Duodenal mucosa (tissue), 2 donors: ENCODE measurements at regions not wholly inside any gene's neighbourhood (a gene's known extent, or its start where the extent isn't known, plus 50 kb on each side); places are given as distances from the start of the nearest gene placed in this dataset.
"Not testable (repeated sequence)": the region's sequence is repeated elsewhere in the genome, so short reads cannot be mapped to it uniquely, and the experiment has no call there.

ENCODE experiments used
- H3K27ac ChIP-seq: one replicate; pipeline ENCODE4 v1.7.0; 2013; ENCODE audit warnings: low read depth, low read length
- H3K27me3 ChIP-seq, 2 donors: one replicate each; pipeline ENCODE4 v1.7.0; 2013; ENCODE audit warnings: low read length in 2 of 2, control low read depth in 1 of 2; ENCODE audit not compliant: insufficient read depth in 2 of 2, control insufficient read depth in 1 of 2
- H3K36me3 ChIP-seq, 2 donors: one replicate each; pipeline ENCODE4 v1.7.0; 2013; ENCODE audit warnings: low read length in 2 of 2, control low read depth in 1 of 2; ENCODE audit not compliant: insufficient read depth in 2 of 2, control insufficient read depth in 1 of 2
- H3K4me1 ChIP-seq, 2 donors: one replicate each; pipeline ENCODE4 v1.7.0; 2013; ENCODE audit warnings: low read length in 2 of 2, control low read depth in 1 of 2; ENCODE audit not compliant: insufficient read depth in 2 of 2, control insufficient read depth in 1 of 2
- H3K4me3 ChIP-seq, 2 donors: one replicate each; pipeline ENCODE4 v1.7.0; 2013; ENCODE audit warnings: low read length in 2 of 2, low read depth in 1 of 2
- H3K9ac ChIP-seq, 2 donors: one replicate each; pipeline ENCODE4 v1.7.0; 2013; ENCODE audit warnings: low read length in 2 of 2, low read depth in 1 of 2
- H3K9me3 ChIP-seq, 2 donors: one replicate each; pipeline ENCODE4 v1.7.0; 2013; ENCODE audit warnings: low read length in 2 of 2, control low read depth in 1 of 2; ENCODE audit not compliant: control insufficient read depth in 1 of 2

- not testable (repeated sequence) for H3K9ac ChIP-seq, H3K4me1 ChIP-seq, H3K27me3 ChIP-seq, H3K4me3 ChIP-seq, H3K27ac ChIP-seq, H3K36me3 ChIP-seq, H3K9me3 ChIP-seq
Measured at GRCh38 chr4:128673159-128673558, 136.3 kb upstream of the JADE1 start.

- H3K4me1 ChIP-seq, H3K4me3 ChIP-seq, H3K27me3 ChIP-seq, H3K27ac ChIP-seq, H3K36me3 ChIP-seq, H3K9me3 ChIP-seq, H3K9ac ChIP-seq: not testable (repeated sequence)
Measured at GRCh38 chr4:128672596-128672995, 136.9 kb upstream of the JADE1 start.

GRCh38 chr4:128670513-128670912 lies 139.0 kb upstream of the JADE1 start:
- Histone ChIP-seq H3K4me1 (no peaks in the 10 kb centered on the region), H3K9ac (no peak overlapping the region), H3K4me3 (no peak overlapping the region), H3K9me3 (no peaks in the 10 kb centered on the region), H3K27me3 (no peaks in the 10 kb centered on the region), H3K36me3 (no peaks in the 10 kb centered on the region), H3K27ac (no peak overlapping the region)

GRCh38 chr4:128668566-128668965 lies 140.9 kb upstream of the JADE1 start:
- Histone ChIP-seq H3K9ac (no peak overlapping the region), H3K4me3 (no peak overlapping the region), H3K36me3 (no peaks in the 10 kb centered on the region), H3K27me3 (no peaks in the 10 kb centered on the region), H3K4me1 (peaks cover 0 to 2% of the 10 kb centered on the region in 2 donors), H3K9me3 (no peaks in the 10 kb centered on the region), H3K27ac (no peak overlapping the region)

GRCh38 chr4:128665514-128665913 lies 144.0 kb upstream of the JADE1 start:
- no peaks in the 10 kb centered on the region for H3K36me3 ChIP-seq
- no peak overlapping the region for H3K4me3 ChIP-seq
- H3K9ac ChIP-seq = no peak overlapping the region
- H3K27me3 ChIP-seq = no peaks in the 10 kb centered on the region
- H3K27ac ChIP-seq = no peak overlapping the region
- peaks cover 0 to 12% of the 10 kb centered on the region in 2 donors for H3K4me1 ChIP-seq
- no peaks in the 10 kb centered on the region for H3K9me3 ChIP-seq

GRCh38 chr4:128663325-128663724 lies 146.2 kb upstream of the JADE1 start:
- Histone ChIP-seq H3K4me3 (no peak overlapping the region), H3K27me3 (no peaks in the 10 kb centered on the region), H3K9ac (no peak overlapping the region), H3K27ac (no peak overlapping the region), H3K9me3 (no peaks in the 10 kb centered on the region), H3K36me3 (no peaks in the 10 kb centered on the region), H3K4me1 (peaks cover 0 to 12% of the 10 kb centered on the region in 2 donors)

- Histone ChIP-seq H3K27me3 (no peaks in the 10 kb centered on the region), H3K27ac (no peak overlapping the region), H3K4me3 (no peak overlapping the region)
Measured at GRCh38 chr4:128661479-128661878, 148.0 kb upstream of the JADE1 start.

GRCh38 chr4:128660361-128661215 lies 148.9 kb upstream of the JADE1 start:
- Histone ChIP-seq H3K36me3 (no peaks in the 10 kb centered on the region), H3K9ac (no peak overlapping the region), H3K9me3 (no peaks in the 10 kb centered on the region), H3K27me3 (no peaks in the 10 kb centered on the region), H3K27ac (no peak overlapping the region), H3K4me1 (peaks cover 0 to 16% of the 10 kb centered on the region in 2 donors), H3K4me3 (no peak overlapping the region)

More at GRCh38 chr4:128661479-128661878, 148.0 kb upstream of the JADE1 start:
- Histone ChIP-seq H3K9me3 (no peaks in the 10 kb centered on the region), H3K4me1 (peaks cover 0 to 16% of the 10 kb centered on the region in 2 donors), H3K36me3 (no peaks in the 10 kb centered on the region), H3K9ac (no peak overlapping the region)

- Histone ChIP-seq H3K9me3 (peaks cover 2 to 6% of the 10 kb centered on the region in 2 donors), H3K36me3 (no peaks in the 10 kb centered on the region), H3K4me1 (peaks cover 8 to 15% of the 10 kb centered on the region in 2 donors), H3K27ac (no peak overlapping the region), H3K9ac (no peak overlapping the region), H3K27me3 (no peaks in the 10 kb centered on the region), H3K4me3 (no peak overlapping the region)
Measured at GRCh38 chr4:128658214-128658631, 151.3 kb upstream of the JADE1 start.

- Histone ChIP-seq H3K27me3 (no peaks in the 10 kb centered on the region), H3K4me3 (no peak overlapping the region), H3K4me1 (peaks cover 8 to 13% of the 10 kb centered on the region in 2 donors), H3K9ac (no peak overlapping the region), H3K36me3 (no peaks in the 10 kb centered on the region), H3K9me3 (peaks cover 2 to 6% of the 10 kb centered on the region in 2 donors), H3K27ac (no peak overlapping the region)
Measured at GRCh38 chr4:128657638-128658037, 151.9 kb upstream of the JADE1 start.
